SK-N-SH treated with all-trans-retinoic acid at 6 μM for 48 hours (cell line): ENCODE measurements at regions not wholly inside any gene's neighbourhood (a gene's known extent, or its start where the extent isn't known, plus 50 kb on each side); places are given as distances from the start of the nearest gene placed in this dataset.
"Not testable (repeated sequence)": the region's sequence is repeated elsewhere in the genome, so short reads cannot be mapped to it uniquely, and the experiment has no call there.

Source experiments
- ATAC-seq: fragments of 200-7000 bp; cut with Tn5 transposase; 3 replicates; pipeline ENCODE4 v1.9.1; 2020; ENCODE audit warnings: mild to moderate bottlenecking, moderate library complexity
- ARNTL ChIP-seq: fragments of 450-650 bp; formaldehyde crosslinking; IDR thresholded peaks from 2 replicates; pipeline ENCODE4 v1.5.0; 2020; ENCODE audit warnings: low read depth, mild to moderate bottlenecking, moderate library complexity, borderline replicate concordance
- BACH2 ChIP-seq: fragments of 250-450 bp; sonication (Bioruptor Pico); IDR thresholded peaks from 2 replicates; pipeline ENCODE4 v1.9.0; 2021; ENCODE audit warnings: mild to moderate bottlenecking, borderline replicate concordance
- CSDC2 ChIP-seq: fragments of 250-450 bp; sonication (Bioruptor Pico); IDR thresholded peaks from 2 replicates; pipeline ENCODE4 v1.5.0; 2020; ENCODE audit warnings: mild to moderate bottlenecking, moderate library complexity
- ESRRG ChIP-seq: fragments of 250-450 bp; sonication (Bioruptor Pico); IDR thresholded peaks from 2 replicates; pipeline ENCODE4 v1.6.1; 2021; ENCODE audit warnings: mild to moderate bottlenecking
- GLIS3 ChIP-seq: fragments of 250-450 bp; sonication (Bioruptor Pico); IDR thresholded peaks from 2 replicates; pipeline ENCODE4 v1.5.0; 2020; ENCODE audit warnings: mild to moderate bottlenecking, moderate library complexity
- OSR1 ChIP-seq: fragments of 250-450 bp; sonication (Bioruptor Pico); IDR thresholded peaks from 2 replicates; pipeline ENCODE4 v1.8.0; 2022; ENCODE audit warnings: moderate library complexity, mild to moderate bottlenecking, inconsistent platforms
- PPARA ChIP-seq: fragments of 250-450 bp; sonication (Bioruptor Pico); IDR thresholded peaks from 2 replicates; pipeline ENCODE4 v1.5.0; 2020; ENCODE audit warnings: mild to moderate bottlenecking, borderline replicate concordance
- RARB ChIP-seq: fragments of 250-450 bp; sonication (Bioruptor Pico); IDR thresholded peaks from 2 replicates; pipeline ENCODE4 v1.8.0; 2021; ENCODE audit warnings: mild to moderate bottlenecking, moderate library complexity
- SNAI2 ChIP-seq: fragments of 250-450 bp; sonication (Bioruptor Pico); IDR thresholded peaks from 2 replicates; pipeline ENCODE4 v1.5.0; 2020; ENCODE audit warnings: mild to moderate bottlenecking, moderate library complexity
- TCF4 ChIP-seq: fragments of 250-450 bp; sonication (Bioruptor Pico); IDR thresholded peaks from 2 replicates; pipeline ENCODE4 v1.8.0; 2021; ENCODE audit warnings: mild to moderate bottlenecking, moderate library complexity, borderline replicate concordance
- TOX ChIP-seq: fragments of 250-450 bp; sonication (Bioruptor Pico); IDR thresholded peaks from 2 replicates; pipeline ENCODE4 v1.8.0; 2021; ENCODE audit warnings: mild to moderate bottlenecking, moderate library complexity, borderline replicate concordance
- ZC3H10 ChIP-seq: fragments of 250-450 bp; sonication (Bioruptor Pico); IDR thresholded peaks from 2 replicates; pipeline ENCODE4 v1.5.1; 2021; ENCODE audit warnings: mild to moderate bottlenecking, moderate library complexity
- ZFP3 ChIP-seq: fragments of 250-450 bp; sonication (Bioruptor Pico); IDR thresholded peaks from 2 replicates; pipeline ENCODE4 v1.5.0; 2020; ENCODE audit warnings: mild to moderate bottlenecking, moderate library complexity
- ZFP30 ChIP-seq: fragments of 450-650 bp; formaldehyde crosslinking; IDR thresholded peaks from 2 replicates; pipeline ENCODE4 v1.5.0; 2022; ENCODE audit warnings: mild to moderate bottlenecking, moderate library complexity
- ZNF565 ChIP-seq: fragments of 450-650 bp; formaldehyde crosslinking; conservative IDR thresholded peaks from 2 replicates; pipeline ENCODE4 v1.5.0; 2020; ENCODE audit warnings: low read depth, mild to moderate bottlenecking, moderate library complexity
- ZNF70 ChIP-seq: fragments of 450-650 bp; formaldehyde crosslinking; IDR thresholded peaks from 2 replicates; pipeline ENCODE4 v1.5.0; 2020; ENCODE audit warnings: mild to moderate bottlenecking, moderate library complexity
- ZNF8 ChIP-seq: fragments of 450-650 bp; formaldehyde crosslinking; IDR thresholded peaks from 2 replicates; pipeline ENCODE4 v1.5.0; 2020; ENCODE audit warnings: mild to moderate bottlenecking, moderate library complexity
- TF ChIP-seq, protein P1 (sequence below): fragments of 250-450 bp; sonication (Bioruptor Pico); IDR thresholded peaks from 2 replicates; pipeline ENCODE4 v1.8.0; 2021; ENCODE audit warnings: low read depth, mild to moderate bottlenecking, moderate library complexity, borderline replicate concordance
- TF ChIP-seq, protein P2 (sequence below): fragments of 250-450 bp; sonication (Bioruptor Pico); IDR thresholded peaks from 2 replicates; pipeline ENCODE4 v1.8.0; 2020; ENCODE audit warnings: mild to moderate bottlenecking, moderate library complexity, borderline replicate concordance
- TF ChIP-seq, protein P3 (sequence below): fragments of 250-450 bp; sonication (Bioruptor Pico); IDR thresholded peaks from 2 replicates; pipeline ENCODE4 v1.5.1; 2020; ENCODE audit warnings: low read depth, mild to moderate bottlenecking, moderate library complexity

DNA sequence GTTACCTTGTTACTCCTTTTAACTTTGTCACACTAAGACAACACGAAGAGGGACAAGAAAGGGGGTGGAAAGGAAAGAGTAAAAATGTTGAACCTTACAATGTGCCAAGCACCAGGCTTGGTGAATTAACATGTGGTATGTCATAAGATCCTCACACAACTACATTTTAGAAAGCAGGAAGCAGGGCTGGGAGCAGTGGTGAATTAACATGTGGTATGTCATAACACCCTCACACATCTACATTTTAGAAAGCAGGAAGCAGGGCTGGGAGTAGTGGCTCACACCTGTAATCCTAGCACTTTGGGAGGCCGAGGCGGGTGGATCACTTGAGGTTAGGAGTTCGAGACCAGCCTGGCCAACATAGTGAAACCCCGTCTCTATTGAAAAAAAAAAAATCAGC is 159.3 kb upstream of the CHAC2 start:
- TF ChIP-seq ZNF8 (CRISPR knock-in tag) (no peak), SNAI2 (CRISPR knock-in tag) (no peak), PPARA (no peak), CSDC2 (no peak), GLIS3 (no peak), ESRRG (CRISPR knock-in tag) (no peak)
- TF ChIP-seq, protein P1, sequence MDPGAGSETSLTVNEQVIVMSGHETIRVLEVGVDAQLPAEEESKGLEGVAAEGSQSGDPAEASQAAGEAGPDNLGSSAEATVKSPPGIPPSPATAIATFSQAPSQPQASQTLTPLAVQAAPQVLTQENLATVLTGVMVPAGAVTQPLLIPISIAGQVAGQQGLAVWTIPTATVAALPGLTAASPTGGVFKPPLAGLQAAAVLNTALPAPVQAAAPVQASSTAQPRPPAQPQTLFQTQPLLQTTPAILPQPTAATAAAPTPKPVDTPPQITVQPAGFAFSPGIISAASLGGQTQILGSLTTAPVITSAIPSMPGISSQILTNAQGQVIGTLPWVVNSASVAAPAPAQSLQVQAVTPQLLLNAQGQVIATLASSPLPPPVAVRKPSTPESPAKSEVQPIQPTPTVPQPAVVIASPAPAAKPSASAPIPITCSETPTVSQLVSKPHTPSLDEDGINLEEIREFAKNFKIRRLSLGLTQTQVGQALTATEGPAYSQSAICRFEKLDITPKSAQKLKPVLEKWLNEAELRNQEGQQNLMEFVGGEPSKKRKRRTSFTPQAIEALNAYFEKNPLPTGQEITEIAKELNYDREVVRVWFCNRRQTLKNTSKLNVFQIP (CRISPR knock-in tag), result no peak
- TF ChIP-seq, all 23 proteins: peak for 0

DNA sequence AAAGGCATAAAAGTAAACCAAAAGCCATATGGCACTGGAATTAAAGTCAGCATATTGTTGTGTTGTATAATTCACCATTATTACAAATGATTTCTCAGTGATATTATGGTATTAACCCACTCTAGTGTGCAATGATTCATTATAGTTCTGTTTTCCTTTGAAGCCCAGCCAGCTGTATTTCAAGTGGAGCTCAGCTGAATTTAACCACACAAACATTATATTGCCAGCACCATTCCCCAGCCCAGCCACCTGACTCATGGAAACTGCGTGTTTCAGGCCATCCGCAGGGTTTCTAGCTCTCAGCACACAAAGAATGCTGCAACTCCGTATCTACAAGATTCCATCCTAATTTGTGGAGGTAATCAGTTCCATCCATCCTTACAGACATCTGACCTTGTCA is 166.8 kb upstream of the CHAC2 start:
- no peak for ATAC-seq
- TF ChIP-seq CSDC2, result no peak
- TF ChIP-seq SNAI2 (CRISPR knock-in tag), result no peak
- TF ChIP-seq ZNF8 (CRISPR knock-in tag), result no peak
- no peak for TF ChIP-seq PPARA
- TF ChIP-seq TCF4, result no peak

More for the DNA sequence above, 159.3 kb upstream of the CHAC2 start:
- ATAC-seq, result no peak

DNA sequence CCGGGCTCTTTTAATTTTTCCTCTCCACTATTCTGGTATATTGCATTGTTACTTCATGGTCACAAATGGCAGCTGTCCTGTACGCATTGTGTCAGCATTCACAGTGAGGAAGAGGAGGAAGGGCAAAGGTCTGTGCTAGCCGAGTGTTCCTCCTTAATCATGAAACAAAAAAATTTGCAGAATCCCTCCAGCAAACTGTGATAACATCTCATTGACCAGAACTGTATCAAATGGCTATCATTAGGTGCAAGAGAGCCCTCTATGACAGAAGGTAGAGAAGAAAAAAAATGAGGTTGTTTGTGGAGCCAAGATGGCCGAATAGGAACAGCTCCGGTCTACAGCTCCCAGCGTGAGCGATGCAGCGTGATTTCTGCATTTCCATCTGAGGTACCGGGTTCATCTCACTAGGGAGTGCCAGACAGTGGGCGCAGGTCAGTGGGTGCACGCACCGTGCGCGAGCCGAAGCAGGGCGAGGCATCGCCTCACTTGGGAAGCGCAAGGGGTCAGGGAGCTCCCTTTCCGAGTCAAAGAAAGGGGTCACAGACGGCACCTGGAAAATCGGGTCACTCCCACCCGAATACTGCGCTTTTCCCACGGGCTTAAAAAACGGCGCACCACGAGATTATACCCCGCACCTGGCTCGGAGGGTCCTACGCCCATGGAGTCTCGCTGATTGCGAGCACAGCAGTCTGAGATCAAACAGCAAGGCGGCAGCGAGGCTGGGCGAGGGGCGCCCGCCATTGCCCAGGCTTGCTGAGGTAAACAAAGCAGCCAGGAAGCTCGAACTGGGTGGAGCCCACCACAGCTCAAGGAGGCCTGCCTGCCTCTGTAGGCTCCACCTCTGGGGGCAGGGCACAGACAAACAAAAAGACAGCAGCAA is 180.6 kb upstream of the CHAC2 start:
- ATAC-seq, result not testable (repeated sequence)

DNA sequence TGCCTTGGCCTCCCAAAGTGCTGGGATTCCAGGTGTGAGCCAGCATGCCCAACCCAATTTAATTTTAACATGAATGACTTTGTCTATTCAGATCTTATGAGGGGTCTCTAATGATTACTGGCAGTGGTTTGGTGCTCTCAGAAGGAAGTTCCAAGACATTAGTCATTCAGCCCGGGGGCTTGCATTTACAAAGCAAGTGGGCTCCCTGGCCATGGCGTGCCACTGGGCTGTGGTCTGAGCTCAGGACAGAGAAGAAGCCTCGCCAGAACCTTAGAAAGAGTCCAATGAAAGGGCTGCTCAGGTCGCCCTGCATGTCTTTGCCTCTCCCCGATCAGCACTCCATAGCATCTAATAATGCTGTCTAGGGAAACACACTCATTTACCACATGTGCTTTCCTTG is 182.6 kb upstream of the CHAC2 start:
- ATAC-seq, result no peak
- TF ChIP-seq ARNTL (no peak), RARB (CRISPR knock-in tag) (no peak), GLIS3 (no peak), ZNF565 (no peak), ZFP3 (CRISPR knock-in tag) (no peak), ZNF8 (CRISPR knock-in tag) (no peak), PPARA (no peak), BACH2 (no peak), CSDC2 (no peak), ZFP30 (no peak), ZC3H10 (CRISPR knock-in tag) (no peak), SNAI2 (CRISPR knock-in tag) (no peak), TOX (CRISPR knock-in tag) (no peak), ZNF70 (CRISPR knock-in tag) (no peak)
- TF ChIP-seq, protein P2, sequence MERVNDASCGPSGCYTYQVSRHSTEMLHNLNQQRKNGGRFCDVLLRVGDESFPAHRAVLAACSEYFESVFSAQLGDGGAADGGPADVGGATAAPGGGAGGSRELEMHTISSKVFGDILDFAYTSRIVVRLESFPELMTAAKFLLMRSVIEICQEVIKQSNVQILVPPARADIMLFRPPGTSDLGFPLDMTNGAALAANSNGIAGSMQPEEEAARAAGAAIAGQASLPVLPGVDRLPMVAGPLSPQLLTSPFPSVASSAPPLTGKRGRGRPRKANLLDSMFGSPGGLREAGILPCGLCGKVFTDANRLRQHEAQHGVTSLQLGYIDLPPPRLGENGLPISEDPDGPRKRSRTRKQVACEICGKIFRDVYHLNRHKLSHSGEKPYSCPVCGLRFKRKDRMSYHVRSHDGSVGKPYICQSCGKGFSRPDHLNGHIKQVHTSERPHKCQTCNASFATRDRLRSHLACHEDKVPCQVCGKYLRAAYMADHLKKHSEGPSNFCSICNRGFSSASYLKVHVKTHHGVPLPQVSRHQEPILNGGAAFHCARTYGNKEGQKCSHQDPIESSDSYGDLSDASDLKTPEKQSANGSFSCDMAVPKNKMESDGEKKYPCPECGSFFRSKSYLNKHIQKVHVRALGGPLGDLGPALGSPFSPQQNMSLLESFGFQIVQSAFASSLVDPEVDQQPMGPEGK (CRISPR knock-in tag), result no peak
- TF ChIP-seq, protein P3, sequence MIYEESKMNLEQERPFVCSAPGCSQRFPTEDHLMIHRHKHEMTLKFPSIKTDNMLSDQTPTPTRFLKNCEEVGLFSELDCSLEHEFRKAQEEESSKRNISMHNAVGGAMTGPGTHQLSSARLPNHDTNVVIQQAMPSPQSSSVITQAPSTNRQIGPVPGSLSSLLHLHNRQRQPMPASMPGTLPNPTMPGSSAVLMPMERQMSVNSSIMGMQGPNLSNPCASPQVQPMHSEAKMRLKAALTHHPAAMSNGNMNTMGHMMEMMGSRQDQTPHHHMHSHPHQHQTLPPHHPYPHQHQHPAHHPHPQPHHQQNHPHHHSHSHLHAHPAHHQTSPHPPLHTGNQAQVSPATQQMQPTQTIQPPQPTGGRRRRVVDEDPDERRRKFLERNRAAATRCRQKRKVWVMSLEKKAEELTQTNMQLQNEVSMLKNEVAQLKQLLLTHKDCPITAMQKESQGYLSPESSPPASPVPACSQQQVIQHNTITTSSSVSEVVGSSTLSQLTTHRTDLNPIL (CRISPR knock-in tag), result no peak
- TF ChIP-seq, protein P1 (CRISPR knock-in tag), result no peak

DNA sequence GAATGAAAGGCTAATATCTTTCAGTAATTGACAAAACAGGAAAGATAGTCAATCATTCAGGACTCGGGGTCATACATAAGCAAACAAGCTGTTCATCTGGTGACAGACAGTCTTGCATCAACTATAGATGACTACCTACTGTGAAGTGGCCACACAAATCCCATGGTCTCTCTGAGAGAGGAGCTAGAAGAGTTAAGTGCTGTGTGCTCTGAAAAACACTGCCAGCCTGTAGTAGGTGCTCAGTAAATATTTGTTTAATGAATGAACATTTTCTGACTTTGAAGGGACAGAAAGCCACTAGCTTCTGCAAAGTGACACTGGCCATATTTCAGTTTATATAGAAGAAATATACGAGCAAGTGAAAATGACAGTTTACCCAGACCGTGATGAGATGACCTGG is 184.0 kb upstream of the CHAC2 start:
- TF ChIP-seq, protein P2 (CRISPR knock-in tag), result no peak
- TF ChIP-seq, protein P1 (CRISPR knock-in tag), result no peak
- TF ChIP-seq OSR1, result no peak
- TF ChIP-seq ESRRG (CRISPR knock-in tag), result no peak
- ATAC-seq, result no peak
